Spinal cord (tissue), 9 donors: ENCODE measurements at regions not wholly inside any gene's neighbourhood (a gene's known extent, or its start where the extent isn't known, plus 50 kb on each side); places are given as distances from the start of the nearest gene placed in this dataset.

Experiments
- DNase-seq, 6 donors: peaks; one replicate each; pipeline versions ENCODE4 v3.0.0 to v3.0.0-alpha.2; 2013 to 2015; ENCODE audit warnings: low spot score in 6 of 6, low read depth in 4 of 6
- H3K27ac ChIP-seq: one replicate; pipeline ENCODE4 v1.5.1; 2013; ENCODE audit warnings: low read depth, low read length, control low read depth
- H3K27me3 ChIP-seq: one replicate; pipeline ENCODE4 v1.6.1; 2013; ENCODE audit warnings: low read length; ENCODE audit not compliant: control insufficient read depth, insufficient read depth
- H3K36me3 ChIP-seq: one replicate; pipeline ENCODE4 v1.6.1; 2013; ENCODE audit warnings: low read length; ENCODE audit not compliant: control insufficient read depth, insufficient read depth
- H3K4me1 ChIP-seq: one replicate; pipeline ENCODE4 v1.6.1; 2013; ENCODE audit warnings: low read length; ENCODE audit not compliant: control insufficient read depth, insufficient read depth
- H3K4me3 ChIP-seq: one replicate; pipeline ENCODE4 v1.5.1; 2013; ENCODE audit warnings: low read depth, low read length, control low read depth
- H3K9me3 ChIP-seq: one replicate; pipeline ENCODE4 v1.6.1; 2013; ENCODE audit warnings: low read length; ENCODE audit not compliant: control insufficient read depth, insufficient read depth
- WGBS: methylation state at CpG from one replicate; pipeline ENCODE4 v1.1.5; 2013; ENCODE audit warnings: missing lambda C conversion rate; ENCODE audit not compliant: insufficient coverage; 5-methylcytosine and 5-hydroxymethylcytosine counted together
- donor health status: healthy.

DNA sequence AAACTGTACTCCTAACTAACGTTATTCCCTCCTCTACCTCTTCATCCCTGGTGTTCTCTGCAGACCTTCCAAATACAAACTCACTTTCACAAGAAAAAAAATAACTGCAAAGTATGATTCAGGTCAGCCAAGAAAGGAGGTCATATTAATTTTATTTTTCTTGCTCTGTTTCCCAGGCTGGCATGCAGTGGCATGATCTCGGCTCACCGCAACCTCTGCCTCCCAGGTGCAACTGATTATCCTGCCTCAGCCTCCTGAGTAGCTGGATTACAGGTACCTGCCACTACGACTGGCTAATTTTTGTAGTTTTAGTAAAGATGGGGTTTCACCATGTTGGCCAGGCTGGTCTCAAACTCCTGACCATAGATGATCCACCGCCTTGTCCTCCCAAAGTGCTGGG is 156.6 kb downstream of the CHIC2 start:
- DNase-seq = no peak
- 22% methylated on average over 1 of the region's 5 CpGs for WGBS
- Histone ChIP-seq H3K9me3 (no peaks in the 10 kb centered on the region), H3K4me1 (no peaks in the 10 kb centered on the region), H3K27me3 (peaks cover 22% of the 10 kb centered on the region), H3K4me3 (no peak overlapping the region), H3K27ac (no peak overlapping the region), H3K36me3 (no peaks in the 10 kb centered on the region)

DNA sequence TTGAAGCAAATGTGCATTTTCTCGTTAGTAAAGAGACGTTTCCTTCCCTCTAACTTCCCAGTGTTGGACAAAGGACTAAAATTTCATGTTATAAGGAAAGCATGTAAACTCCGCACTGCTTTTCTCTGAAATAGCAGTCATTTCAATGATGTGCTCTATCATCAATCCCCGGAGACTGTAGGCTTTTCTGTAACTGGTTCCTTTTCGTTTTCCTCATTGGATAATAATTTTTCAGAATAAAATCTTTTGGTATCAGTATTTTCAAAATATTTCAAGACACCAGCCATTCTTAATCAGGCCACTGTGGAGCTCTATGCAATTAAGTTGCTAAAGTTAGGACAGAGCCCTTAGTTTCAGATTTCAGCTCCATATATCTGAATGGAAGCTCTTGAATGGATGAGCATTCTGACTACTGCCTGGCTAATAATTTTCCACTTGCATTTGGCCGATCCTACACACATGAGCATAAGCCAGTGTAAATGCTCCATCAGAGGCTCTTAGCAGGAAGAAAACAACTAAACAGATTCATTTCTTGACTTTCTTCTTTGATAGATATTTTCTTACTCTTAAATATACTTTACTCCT is 157.7 kb downstream of the CHIC2 start:
- DNase-seq = no peak
- WGBS = no CpG with 5 or more reads among the region's 6 CpGs
- H3K27ac ChIP-seq = peak overlapping the region; percentile 19

DNA sequence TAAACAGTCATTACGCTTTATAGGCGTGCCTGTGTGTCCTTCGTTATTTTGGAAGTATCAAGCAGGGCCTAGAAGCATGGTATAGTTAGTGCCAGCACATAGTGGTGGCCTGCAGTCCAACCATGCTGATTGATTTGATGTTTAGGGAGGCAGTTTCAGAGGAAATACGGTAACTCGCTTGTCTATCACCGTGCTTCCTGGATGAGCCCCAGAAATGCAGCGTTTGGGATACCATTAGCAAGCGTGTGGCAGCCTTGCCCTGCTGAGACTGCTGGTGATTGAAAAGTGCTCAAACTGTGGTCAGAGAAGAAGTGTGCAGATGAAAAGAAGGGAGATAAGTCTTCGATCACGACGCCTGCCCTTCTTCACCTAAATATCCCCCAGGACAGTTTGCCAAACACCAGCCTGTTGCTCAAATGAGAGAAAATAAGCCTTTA is 158.4 kb downstream of the CHIC2 start:
- WGBS = 15% methylated on average over 8 of the region's 11 CpGs
- peak overlapping the region; percentile 60 for H3K27ac ChIP-seq
- peaks cover 24% of the 10 kb centered on the region for H3K27me3 ChIP-seq
- H3K4me3 ChIP-seq = peak overlapping the region; percentile 14
- no peaks in the 10 kb centered on the region for H3K9me3 ChIP-seq
- no peaks in the 10 kb centered on the region for H3K36me3 ChIP-seq
- DNase-seq = peak; percentile 50 to 93 (median 64)
- no peaks in the 10 kb centered on the region for H3K4me1 ChIP-seq

More for the DNA sequence above, 157.7 kb downstream of the CHIC2 start:
- Histone ChIP-seq H3K9me3 (no peaks in the 10 kb centered on the region), H3K27me3 (peaks cover 26% of the 10 kb centered on the region), H3K36me3 (no peaks in the 10 kb centered on the region), H3K4me1 (no peaks in the 10 kb centered on the region), H3K4me3 (peak overlapping the region; percentile 14)

DNA sequence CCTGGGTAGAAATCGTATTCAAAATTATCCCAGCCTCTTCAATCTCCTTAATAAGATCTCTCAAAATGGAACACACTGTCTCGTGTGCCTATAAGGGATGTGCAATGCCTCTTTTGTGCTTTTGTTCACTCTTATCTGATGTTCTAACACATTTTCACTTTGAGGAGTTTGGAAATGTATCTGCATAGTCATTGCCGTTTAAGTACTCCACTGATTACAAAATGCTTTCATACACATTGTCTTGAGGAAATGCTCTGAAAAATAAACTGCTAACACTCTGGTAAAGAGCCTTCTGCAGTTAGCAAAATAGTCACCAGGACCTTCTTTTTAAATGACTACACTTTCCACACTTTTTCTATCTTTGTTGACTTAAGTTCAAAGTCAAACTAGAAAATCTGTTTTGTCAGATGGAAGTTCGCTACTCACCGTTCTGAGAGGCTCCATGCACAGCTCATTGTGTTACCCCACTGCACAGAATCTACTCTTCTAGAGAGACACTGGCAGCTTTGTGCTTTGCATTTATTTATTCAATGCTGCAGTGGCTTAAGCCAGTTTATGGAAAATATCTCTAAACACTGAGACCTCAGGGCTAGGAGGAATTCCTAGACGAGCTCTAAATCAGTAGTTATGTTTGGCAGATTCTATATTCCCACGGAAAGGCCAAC is 159.0 kb downstream of the CHIC2 start:
- no peak for DNase-seq
- Histone ChIP-seq H3K27ac (peak overlapping the region; percentile 60), H3K4me1 (no peaks in the 10 kb centered on the region), H3K27me3 (peaks cover 23% of the 10 kb centered on the region), H3K4me3 (no peak overlapping the region), H3K36me3 (no peaks in the 10 kb centered on the region), H3K9me3 (no peaks in the 10 kb centered on the region)
- 29% methylated on average over 6 of the region's 7 CpGs for WGBS

DNA sequence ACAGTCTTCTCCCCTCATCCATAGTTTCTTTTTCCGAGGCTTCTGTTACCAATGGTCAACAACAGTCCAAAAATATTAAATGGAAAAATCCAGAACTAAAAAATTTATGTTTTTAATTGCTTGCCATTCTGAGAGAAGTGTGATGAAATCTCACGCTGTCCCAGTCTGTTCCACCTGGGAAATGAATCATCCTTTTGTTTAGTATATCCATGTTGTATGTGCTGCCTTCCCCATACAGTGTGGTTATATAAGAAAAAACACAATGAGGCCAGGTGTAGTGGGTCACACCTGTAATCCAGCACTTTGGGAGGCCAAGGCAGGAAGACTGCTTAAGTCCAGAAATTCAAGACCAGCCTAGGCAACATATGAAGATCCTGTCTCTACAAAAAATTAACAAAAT is 161.6 kb downstream of the CHIC2 start:
- H3K27me3 ChIP-seq = peaks cover 18% of the 10 kb centered on the region
- 100% methylated on average over 1 of the region's 2 CpGs for WGBS
- H3K4me3 ChIP-seq = no peak overlapping the region
- H3K36me3 ChIP-seq = no peaks in the 10 kb centered on the region
- no peaks in the 10 kb centered on the region for H3K4me1 ChIP-seq
- no peak for DNase-seq
- no peak overlapping the region for H3K27ac ChIP-seq
- H3K9me3 ChIP-seq = no peaks in the 10 kb centered on the region

DNA sequence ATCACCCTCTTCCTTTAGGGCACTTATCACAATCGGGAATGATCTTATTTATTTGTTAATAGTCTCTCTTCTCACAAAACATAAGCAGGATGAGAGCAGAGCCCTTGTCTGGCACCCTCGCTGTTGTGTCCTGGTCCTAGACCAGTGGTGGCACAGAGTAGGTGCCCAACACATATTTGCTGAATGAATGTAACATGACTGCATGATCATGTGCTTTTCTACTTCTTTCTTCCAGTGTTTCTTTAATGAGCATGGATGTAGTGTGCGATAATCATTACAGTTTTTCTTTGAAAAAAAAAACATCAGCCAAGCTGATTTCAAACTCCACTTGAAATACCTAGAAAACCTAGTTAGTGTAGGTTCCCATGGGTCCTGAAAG is 164.1 kb downstream of the CHIC2 start:
- Histone ChIP-seq H3K4me3 (no peak overlapping the region), H3K9me3 (no peaks in the 10 kb centered on the region), H3K36me3 (no peaks in the 10 kb centered on the region), H3K27me3 (peaks cover 4% of the 10 kb centered on the region), H3K4me1 (no peaks in the 10 kb centered on the region), H3K27ac (no peak overlapping the region)
- DNase-seq = no peak
- WGBS = no CpG with 5 or more reads among the region's 3 CpGs

DNA sequence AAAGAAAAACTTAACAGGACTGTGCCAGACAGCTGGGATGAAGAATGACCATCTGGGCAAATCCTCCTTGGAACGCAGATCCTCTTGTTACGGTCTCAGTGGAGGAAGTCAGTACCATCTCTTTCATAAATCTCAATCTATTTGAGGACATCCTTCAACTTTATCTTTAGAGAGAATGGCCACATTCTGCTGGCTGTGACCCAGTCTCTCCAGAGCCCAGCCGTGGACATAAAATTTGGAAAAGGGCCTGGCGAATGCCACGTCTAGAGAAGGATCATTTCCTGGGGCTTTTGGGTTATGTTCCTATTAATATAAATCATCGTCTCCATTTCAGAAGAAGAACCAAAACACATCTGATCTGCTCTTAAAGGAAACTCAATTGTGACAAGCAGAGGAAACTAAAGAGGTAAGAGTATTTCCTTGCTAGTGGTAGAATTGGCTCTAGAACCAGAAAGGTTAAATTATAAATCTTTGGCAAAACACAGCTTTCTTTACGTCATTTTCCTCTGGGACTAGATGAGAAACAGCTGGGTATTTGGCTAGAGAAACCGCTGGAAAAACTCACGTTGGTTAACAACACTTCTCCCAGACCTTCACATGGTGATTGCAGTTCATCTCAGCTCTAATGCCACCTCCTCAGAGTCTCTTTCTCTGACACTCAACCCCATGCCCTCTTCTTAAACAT is 164.7 kb downstream of the CHIC2 start:
- WGBS = 58% methylated on average over 3 of the region's 9 CpGs
- peaks cover 4% of the 10 kb centered on the region for H3K27me3 ChIP-seq
- no peaks in the 10 kb centered on the region for H3K4me1 ChIP-seq
- H3K27ac ChIP-seq = no peak overlapping the region
- H3K36me3 ChIP-seq = no peaks in the 10 kb centered on the region
- no peaks in the 10 kb centered on the region for H3K9me3 ChIP-seq
- H3K4me3 ChIP-seq = no peak overlapping the region
- peak in 1 of 6 donors; percentile 28 for DNase-seq

DNA sequence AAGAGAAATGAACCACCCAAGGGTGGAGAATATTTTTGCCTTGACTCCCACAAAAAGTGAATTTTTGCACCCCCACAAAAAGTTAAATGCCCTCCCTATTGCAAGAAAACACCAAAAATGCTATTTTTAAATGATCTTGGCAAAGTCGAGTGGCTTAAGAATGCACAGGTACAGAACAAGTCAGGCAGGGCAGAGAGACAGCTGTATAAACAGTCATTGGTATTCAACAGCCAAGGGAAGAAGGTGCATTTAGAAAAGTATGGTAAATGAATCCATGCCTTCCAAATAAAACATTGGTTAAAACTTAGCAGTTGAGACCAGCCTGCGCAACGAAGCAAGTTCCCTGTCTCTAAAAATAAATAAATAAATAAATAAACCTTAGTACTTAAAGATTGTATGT is 169.3 kb downstream of the CHIC2 start:
- WGBS = no CpG with 5 or more reads among the region's 3 CpGs
- H3K36me3 ChIP-seq = no peaks in the 10 kb centered on the region
- H3K27me3 ChIP-seq = no peaks in the 10 kb centered on the region
- no peaks in the 10 kb centered on the region for H3K9me3 ChIP-seq
- no peaks in the 10 kb centered on the region for H3K4me1 ChIP-seq
- DNase-seq = no peak
- no peak overlapping the region for H3K27ac ChIP-seq
- no peak overlapping the region for H3K4me3 ChIP-seq

DNA sequence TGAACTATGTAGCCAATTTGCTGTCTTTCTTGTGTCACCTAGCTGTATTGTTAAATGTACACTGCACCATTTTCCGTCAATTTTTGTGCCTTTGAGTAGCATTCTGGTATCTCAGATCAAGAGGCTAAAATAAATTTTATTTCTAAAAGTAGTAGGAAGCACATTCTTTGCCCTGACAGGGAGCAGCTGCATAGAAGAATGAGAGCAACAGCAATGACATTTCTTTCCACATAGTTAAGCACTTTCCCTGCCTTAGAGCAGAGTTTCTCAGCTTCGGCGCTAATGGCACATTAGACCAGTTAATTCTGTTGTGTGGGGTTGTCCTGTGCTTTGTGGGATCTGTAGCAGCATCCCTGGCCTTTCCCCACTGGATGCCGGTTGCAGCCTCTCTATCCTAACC is 173.9 kb downstream of the CHIC2 start:
- WGBS = 89% methylated on average over 1 of the region's 4 CpGs
- Histone ChIP-seq H3K27ac (no peak overlapping the region), H3K4me1 (peaks cover 4% of the 10 kb centered on the region), H3K4me3 (no peak overlapping the region), H3K9me3 (no peaks in the 10 kb centered on the region), H3K36me3 (no peaks in the 10 kb centered on the region), H3K27me3 (no peaks in the 10 kb centered on the region)
- no peak for DNase-seq
